Activated CD8-positive, alpha-beta T cell treated with anti-CD3 and anti-CD28 coated beads for 36 hours (primary cell): ENCODE measurements at regions not wholly inside any gene's neighbourhood (a gene's known extent, or its start where the extent isn't known, plus 50 kb on each side); places are given as distances from the start of the nearest gene placed in this dataset.

Source experiments
- ATAC-seq: fragments of 200-7000 bp; cut with Tn5 transposase; one replicate; pipeline ENCODE4 v1.10.0; 2021; ENCODE audit warnings: mild to moderate bottlenecking, moderate library complexity
- CTCF ChIA-PET: fragments of 350-600 bp; sonication (Branson Sonifier 250); formaldehyde crosslinking; loops from one replicate; lab custom pipeline; 2021; ENCODE audit warnings: antibody characterized with exemption; lab: Charles Lee
- POLR2A ChIA-PET: fragments of 350-600 bp; sonication (Branson Sonifier 250); formaldehyde crosslinking; loops from one replicate; lab custom pipeline; 2021; ENCODE audit warnings: antibody characterized with exemption; lab: Charles Lee
- DNase-seq: peaks from one replicate; pipeline ENCODE4 v3.0.0-alpha.2; 2020
- H3K27ac Mint-ChIP-seq: one replicate; pipeline ENCODE4 v1.8.0; 2021; ENCODE audit warnings: mild to moderate bottlenecking, mixed read lengths
- H3K27me3 Mint-ChIP-seq: one replicate; pipeline ENCODE4 v1.8.0; 2021; ENCODE audit warnings: mixed read lengths
- H3K36me3 Mint-ChIP-seq: one replicate; pipeline ENCODE4 v1.8.0; 2021; ENCODE audit warnings: low read depth, mixed read lengths
- H3K4me1 Mint-ChIP-seq: one replicate; pipeline ENCODE4 v1.8.0; 2021; ENCODE audit warnings: low read depth, mixed read lengths
- H3K4me3 Mint-ChIP-seq: one replicate; pipeline ENCODE4 v1.8.0; 2021; ENCODE audit warnings: mild to moderate bottlenecking, moderate library complexity, mixed read lengths
- H3K9me3 Mint-ChIP-seq: one replicate; pipeline ENCODE4 v1.8.0; 2021; ENCODE audit warnings: mixed read lengths
- CTCF ChIP-seq: fragments of 200-600 bp; IDR thresholded peaks from one replicate; pipeline ENCODE4 v1.8.0; 2022; ENCODE audit warnings: antibody characterized with exemption, mild to moderate bottlenecking
- intact Hi-C: fragments of 100-400 bp; cut with micrococcal nuclease; formaldehyde crosslinking; loops from one replicate; pipeline ENCODE4 v1.10.0; 2022

- DNase-seq: no peak
- H3K4me3 Mint-ChIP-seq: no peak overlapping the region
- no peak for TF ChIP-seq CTCF
- no peaks in the 10 kb centered on the region for H3K4me1 Mint-ChIP-seq
- ChIA-PET POLR2A (no interaction called here), CTCF (interaction anchor here (1.4 kb wide), 1 partner anchor 10 kb away, joined by 11 read pairs; no protein-coding TSS in a partner anchor)
- no peaks in the 10 kb centered on the region for H3K27me3 Mint-ChIP-seq
- ATAC-seq: no peak
- H3K9me3 Mint-ChIP-seq: no peaks in the 10 kb centered on the region
- no peaks in the 10 kb centered on the region for H3K36me3 Mint-ChIP-seq
- intact Hi-C loops: no loop called here
- H3K27ac Mint-ChIP-seq: no peak overlapping the region
Observed at GRCh38 chr1:47699492-47700235, 261.8 kb downstream of the FOXD2 start.

- TF ChIP-seq CTCF: no peak
- POLR2A ChIA-PET: no interaction called here
- ATAC-seq (no peak), DNase-seq (no peak)
- Mint-ChIP-seq H3K9me3 (no peaks in the 10 kb centered on the region), H3K4me1 (no peaks in the 10 kb centered on the region), H3K27ac (no peak overlapping the region), H3K27me3 (peaks cover 8% of the 10 kb centered on the region), H3K4me3 (no peak overlapping the region), H3K36me3 (no peaks in the 10 kb centered on the region)
- intact Hi-C loops: no loop called here
- CTCF ChIA-PET: interaction anchor here (1.3 to 1.8 kb wide), 2 partner anchors 9 to 264 kb away, joined by 5 to 6 read pairs; partner anchors contain the start of gene FOXD2
Observed at GRCh38 chr1:47701283-47701682, 263.4 kb downstream of the FOXD2 start.

- CTCF ChIA-PET: interaction anchor here (1.3 to 1.8 kb wide), 2 partner anchors 9 to 264 kb away, joined by 5 to 6 read pairs; partner anchors contain the start of gene FOXD2
- intact Hi-C loops: no loop called here
- H3K27me3 Mint-ChIP-seq: peaks cover 8% of the 10 kb centered on the region
- no peaks in the 10 kb centered on the region for H3K9me3 Mint-ChIP-seq
- POLR2A ChIA-PET: no interaction called here
- H3K4me1 Mint-ChIP-seq: no peaks in the 10 kb centered on the region
- no peaks in the 10 kb centered on the region for H3K36me3 Mint-ChIP-seq
- no peak for TF ChIP-seq CTCF
- no peak for ATAC-seq
- H3K4me3 Mint-ChIP-seq: no peak overlapping the region
- DNase-seq: no peak
- no peak overlapping the region for H3K27ac Mint-ChIP-seq
Observed at GRCh38 chr1:47701741-47702515, 264.1 kb downstream of the FOXD2 start.

- no peaks in the 10 kb centered on the region for H3K9me3 Mint-ChIP-seq
- intact Hi-C loops: no loop called here
- no peak overlapping the region for H3K4me3 Mint-ChIP-seq
Observed at GRCh38 chr1:47703156-47703825, 265.4 kb downstream of the FOXD2 start.

More at GRCh38 chr1:47703156-47703825, 265.4 kb downstream of the FOXD2 start:
- ChIA-PET CTCF (interaction anchor here (1.0 to 4.8 kb wide), 5 partner anchors 175 to 315 kb away, joined by 3 to 26 read pairs (median 6); partner anchors contain the start of gene FOXD2), POLR2A (no interaction called here)
- no peak for DNase-seq
- no peaks in the 10 kb centered on the region for H3K36me3 Mint-ChIP-seq
- H3K4me1 Mint-ChIP-seq: peaks cover 3% of the 10 kb centered on the region
- H3K27ac Mint-ChIP-seq: no peak overlapping the region
- peaks cover 16% of the 10 kb centered on the region for H3K27me3 Mint-ChIP-seq
- TF ChIP-seq CTCF: no peak
- ATAC-seq: no peak
